IMR-90 (cell line): ENCODE measurements at regions not wholly inside any gene's neighbourhood (a gene's known extent, or its start where the extent isn't known, plus 50 kb on each side); places are given as distances from the start of the nearest gene placed in this dataset.

ENCODE experiments used
- ATAC-seq: fragments of 200-7000 bp; cut with Tn5 transposase; 2 replicates; pipeline ENCODE4 v1.9.1; 2020; ENCODE audit warnings: low read depth, mild to moderate bottlenecking, moderate library complexity
- BruUV-seq: library from RNA; stranded (reverse); fragments of 400-500 nt; replicated peaks from 2 replicates; lab custom pipeline; 2021; lab: Mats Ljungman, UMichigan
- CTCF ChIA-PET: fragments of 300-600 bp; formaldehyde crosslinking; extraction: SDS; loops from one replicate; lab custom pipeline; 2021; ENCODE audit warnings: antibody characterized with exemption; lab: Yijun Ruan, JAX
- POLR2A ChIA-PET: fragments of 300-600 bp; sonication (Branson Sonifier 250); formaldehyde crosslinking; loops from one replicate; lab custom pipeline; 2022; ENCODE audit warnings: antibody characterized with exemption; ENCODE audit not compliant: unreplicated experiment; lab: Charles Lee
- DNase-seq: peaks from one replicate; pipeline ENCODE4 v3.0.0; 2013
- H2AFZ ChIP-seq: replicated peaks from 2 replicates; pipeline ENCODE3; 2013; ENCODE audit warnings: low read length, mild to moderate bottlenecking; ENCODE audit not compliant: poor library complexity
- H2AK5ac ChIP-seq: 2 replicates; pipeline ENCODE4 v1.6.1; 2013; ENCODE audit warnings: low read depth, low read length, inconsistent platforms
- H2AK9ac ChIP-seq: replicated peaks from 2 replicates; pipeline ENCODE3; 2013; ENCODE audit warnings: mild to moderate bottlenecking, low read depth, low read length, moderate library complexity; ENCODE audit not compliant: poor library complexity
- H2BK120ac ChIP-seq: 2 replicates; pipeline ENCODE4 v1.6.1; 2013; ENCODE audit warnings: low read depth, low read length, inconsistent platforms
- H2BK15ac ChIP-seq: 3 replicates; pipeline ENCODE4 v1.6.1; 2013; ENCODE audit warnings: low read depth, low read length, inconsistent platforms
- H2BK20ac ChIP-seq: 2 replicates; pipeline ENCODE4 v1.6.1; 2013; ENCODE audit warnings: low read depth, mild to moderate bottlenecking, inconsistent platforms, low read length, moderate library complexity
- H2BK5ac ChIP-seq: 2 replicates; pipeline ENCODE4 v1.6.1; 2013; ENCODE audit warnings: mild to moderate bottlenecking, low read depth, low read length, inconsistent platforms; ENCODE audit not compliant: poor library complexity, severe bottlenecking
- H3K14ac ChIP-seq: replicated peaks from 2 replicates; pipeline ENCODE4 v1.6.1; 2013; ENCODE audit warnings: low read depth, low read length, inconsistent platforms
- H3K18ac ChIP-seq: 2 replicates; pipeline ENCODE4 v1.6.1; 2013; ENCODE audit warnings: low read depth, low read length, control low read depth
- H3K23ac ChIP-seq: 2 replicates; pipeline ENCODE4 v1.6.1; 2013; ENCODE audit warnings: low read depth, low read length, inconsistent platforms
- H3K27ac ChIP-seq: 2 replicates; pipeline ENCODE4 v1.5.1; 2013; ENCODE audit warnings: mild to moderate bottlenecking, control low read depth, low read length; ENCODE audit not compliant: insufficient read depth
- H3K27me3 ChIP-seq: 2 replicates; pipeline ENCODE4 v1.6.1; 2013; ENCODE audit warnings: low read length; ENCODE audit not compliant: control insufficient read depth, insufficient read depth
- H3K36me3 ChIP-seq: 2 replicates; pipeline ENCODE4 v1.6.1; 2013; ENCODE audit warnings: low read length, mixed read lengths; ENCODE audit not compliant: control insufficient read depth, insufficient read depth
- H3K4ac ChIP-seq: 2 replicates; pipeline ENCODE4 v1.6.1; 2013; ENCODE audit warnings: low read depth, low read length, inconsistent platforms
- H3K4me1 ChIP-seq: 2 replicates; pipeline ENCODE4 v1.6.1; 2013; ENCODE audit warnings: low read length, mixed read lengths; ENCODE audit not compliant: control insufficient read depth, insufficient read depth
- H3K4me2 ChIP-seq: 2 replicates; pipeline ENCODE4 v1.6.1; 2013; ENCODE audit warnings: low read depth, mild to moderate bottlenecking, control low read depth, low read length, moderate library complexity
- H3K4me3 ChIP-seq: 2 replicates; pipeline ENCODE4 v1.5.1; 2013; ENCODE audit warnings: low read depth, mild to moderate bottlenecking, control low read depth, low read length, moderate library complexity; ENCODE audit not compliant: insufficient read depth
- H3K56ac ChIP-seq: 2 replicates; pipeline ENCODE4 v1.6.1; 2013; ENCODE audit warnings: low read length, inconsistent platforms; ENCODE audit not compliant: insufficient read depth; ENCODE audit errors: extremely low read depth
- H3K79me1 ChIP-seq, 2 experiments: 2 replicates each; pipeline ENCODE4 v1.6.1; 2013; ENCODE audit warnings: low read length in 2 of 2, inconsistent platforms in 1 of 2, low read depth in 1 of 2
- H3K9ac ChIP-seq: 2 replicates; pipeline ENCODE4 v1.6.1; 2013; ENCODE audit warnings: low read depth, low read length, control low read depth
- H3K9me1 ChIP-seq: 2 replicates; pipeline ENCODE4 v1.6.1; 2013; ENCODE audit warnings: low read length, inconsistent platforms; ENCODE audit not compliant: insufficient read depth
- H3K9me3 ChIP-seq: 2 replicates; pipeline ENCODE4 v1.6.1; 2013; ENCODE audit warnings: low read length; ENCODE audit not compliant: control insufficient read depth, insufficient read depth
- H4K20me1 ChIP-seq: 2 replicates; pipeline ENCODE4 v1.6.1; 2013; ENCODE audit warnings: low read length, inconsistent platforms; ENCODE audit not compliant: insufficient read depth
- H4K5ac ChIP-seq: 2 replicates; pipeline ENCODE4 v1.6.1; 2013; ENCODE audit warnings: mild to moderate bottlenecking, low read depth, low read length, control low read depth
- H4K8ac ChIP-seq, 2 experiments: 2 replicates each; pipeline ENCODE4 v1.6.1; 2013; ENCODE audit warnings: low read depth in 2 of 2, low read length in 2 of 2, control low read depth in 1 of 2, inconsistent platforms in 1 of 2
- H4K91ac ChIP-seq: 2 replicates; pipeline ENCODE4 v1.6.1; 2013; ENCODE audit warnings: low read depth, low read length, inconsistent platforms; ENCODE audit not compliant: insufficient read depth
- BHLHE40 ChIP-seq: fragments of 150-350 bp; IDR thresholded peaks from 2 replicates; pipeline ENCODE4 v1.6.1; 2016; ENCODE audit warnings: mild to moderate bottlenecking, low read depth, low read length
- CEBPB ChIP-seq: IDR thresholded peaks from 2 replicates; pipeline ENCODE4 v1.6.1; 2012; ENCODE audit warnings: low read depth, low read length, improper control_type of control experiment
- CHD1 ChIP-seq: IDR thresholded peaks from 2 replicates; pipeline ENCODE4 v1.6.1; 2012; ENCODE audit warnings: low read depth, low read length, improper control_type of control experiment
- ELK1 ChIP-seq: fragments of 150-350 bp; IDR thresholded peaks from 2 replicates; pipeline ENCODE4 v1.6.1; 2016; ENCODE audit warnings: low read depth, mild to moderate bottlenecking, low read length, moderate library complexity, borderline replicate concordance
- FOS ChIP-seq: fragments of 150-350 bp; IDR thresholded peaks from 2 replicates; pipeline ENCODE4 v1.6.1; 2016; ENCODE audit warnings: low read depth, low read length
- MAZ ChIP-seq: IDR thresholded peaks from 2 replicates; pipeline ENCODE4 v1.6.1; 2012; ENCODE audit warnings: low read depth, mild to moderate bottlenecking, low read length, improper control_type of control experiment, moderate library complexity, borderline replicate concordance
- MXI1 ChIP-seq: IDR thresholded peaks from 2 replicates; pipeline ENCODE4 v1.6.1; 2012; ENCODE audit warnings: low read depth, mild to moderate bottlenecking, low read length, moderate library complexity, borderline replicate concordance
- POLR2A ChIP-seq: IDR thresholded peaks from 2 replicates; pipeline ENCODE4 v1.6.1; 2012; ENCODE audit warnings: mild to moderate bottlenecking, low read depth, low read length
- RAD21 ChIP-seq: IDR thresholded peaks from 2 replicates; pipeline ENCODE4 v1.6.1; 2012; ENCODE audit warnings: low read length, improper control_type of control experiment
- RCOR1 ChIP-seq: IDR thresholded peaks from 2 replicates; pipeline ENCODE4 v1.6.1; 2012; ENCODE audit warnings: mild to moderate bottlenecking, low read length, improper control_type of control experiment; ENCODE audit not compliant: insufficient replicate concordance
- USF2 ChIP-seq: fragments of 150-350 bp; IDR thresholded peaks from 2 replicates; pipeline ENCODE4 v1.6.1; 2017; ENCODE audit warnings: mild to moderate bottlenecking, antibody characterized with exemption, low read length, low read depth
- WGBS, 2 experiments: methylation state at CpG; one replicate each; pipeline versions ENCODE4 v1.1.5 to v1.1.7; 2013; ENCODE audit warnings: missing lambda C conversion rate in 2 of 2; ENCODE audit not compliant: insufficient read length in 1 of 2; ENCODE audit errors: extremely low coverage in 2 of 2; 5-methylcytosine and 5-hydroxymethylcytosine counted together
- dilution Hi-C: fragments of 300-500 bp; cut with HindIII; formaldehyde crosslinking; loops from one replicate; pipeline ENCODE4 v1.14.3; 2018; ENCODE audit warnings: low sequenced_read_pairs; ENCODE audit not compliant: unreplicated experiment
- in situ Hi-C: fragments of 300-500 bp; cut with MboI; formaldehyde crosslinking; loops from 3 replicates; pipeline ENCODE4 v1.14.3; 2019; ENCODE audit warnings: low sequenced_read_pairs, inconsistent platforms, mixed read lengths
- intact Hi-C: fragments of 100-400 bp; cut with micrococcal nuclease; formaldehyde crosslinking; loops from 2 replicates; pipeline ENCODE4 v1.10.0; 2022

GRCh38 chr6:100317031-100317430, 147.7 kb downstream of the SIM1 start:
- H3K9ac ChIP-seq, result no peak overlapping the region
- H2AK9ac ChIP-seq, result no peak overlapping the region
- no peaks in the 10 kb centered on the region for H4K20me1 ChIP-seq
- no peak for ATAC-seq
- no peaks in the 10 kb centered on the region for H3K27me3 ChIP-seq
- no peaks in the 10 kb centered on the region for H3K79me1 ChIP-seq
- H3K14ac ChIP-seq, result no peak overlapping the region
- no peak for TF ChIP-seq CEBPB
- no peak for TF ChIP-seq RAD21
- no peak for TF ChIP-seq CHD1
- no peak for TF ChIP-seq ELK1
- no peak for TF ChIP-seq FOS
- TF ChIP-seq MAZ, result no peak
- TF ChIP-seq BHLHE40, result no peak
- TF ChIP-seq POLR2A, result no peak
- no peak for TF ChIP-seq MXI1
- TF ChIP-seq USF2, result no peak
- no peak for TF ChIP-seq RCOR1
- H3K23ac ChIP-seq, result no peak overlapping the region
- in situ Hi-C loops (no loop called here), intact Hi-C loops (no loop called here), dilution Hi-C loops (no loop called here)
- no peak overlapping the region for H2BK5ac ChIP-seq
- H4K5ac ChIP-seq, result no peak overlapping the region
- H4K91ac ChIP-seq, result no peak overlapping the region
- H3K9me3 ChIP-seq, result peaks cover 2% of the 10 kb centered on the region; the same call in 1 of the 2 replicates
- H3K56ac ChIP-seq, result no peak overlapping the region
- ChIA-PET CTCF (interaction anchor here (0.9 kb wide), 1 partner anchor 109 kb away, joined by 3 read pairs; no protein-coding TSS in a partner anchor), POLR2A (no interaction called here)
- H2AFZ ChIP-seq, result no peak overlapping the region
- H3K9me1 ChIP-seq, result no peaks in the 10 kb centered on the region; the same call in 1 of the 2 replicates
- DNase-seq, result no peak
- 0 out of 2 replicates have a peak, but pooled peaks cover 2% of the 10 kb centered on the region for H3K4me1 ChIP-seq
- no peak overlapping the region for H2BK20ac ChIP-seq
- no peak overlapping the region for H2BK15ac ChIP-seq
- H2BK120ac ChIP-seq, result no peak overlapping the region
- H3K4ac ChIP-seq, result no peak overlapping the region
- H3K27ac ChIP-seq, result no peak overlapping the region
- no peak overlapping the region for H2AK5ac ChIP-seq
- no peaks in the 10 kb centered on the region for H3K36me3 ChIP-seq
- no peak overlapping the region for H3K4me3 ChIP-seq
- H3K4me2 ChIP-seq, result no peak overlapping the region
- no CpG with 5 or more reads among the region's 1 CpG for WGBS, 2 experiments
- H4K8ac ChIP-seq, result no peak overlapping the region
- no peak overlapping the region for H3K18ac ChIP-seq
- BruUV-seq, result no TSS peak
